ENCODE measurements at regions not wholly inside any gene's neighbourhood (a gene's known extent, or its start where the extent isn't known, plus 50 kb on each side); places are given as distances from the start of the nearest gene placed in this dataset.
"Not testable (repeated sequence)": the region's sequence is repeated elsewhere in the genome, so short reads cannot be mapped to it uniquely, and the experiment has no call there.

- DNase-seq, result no peak
- in situ Hi-C loops (cut with MboI; ENCODE audit: low pct_unique_long_range_greater_than_20kb, low sequenced_read_pairs), result no loop called here
Measured at GRCh38 chr7:124202546-124202945, 169.7 kb upstream of the TMEM229A start.

DNA sequence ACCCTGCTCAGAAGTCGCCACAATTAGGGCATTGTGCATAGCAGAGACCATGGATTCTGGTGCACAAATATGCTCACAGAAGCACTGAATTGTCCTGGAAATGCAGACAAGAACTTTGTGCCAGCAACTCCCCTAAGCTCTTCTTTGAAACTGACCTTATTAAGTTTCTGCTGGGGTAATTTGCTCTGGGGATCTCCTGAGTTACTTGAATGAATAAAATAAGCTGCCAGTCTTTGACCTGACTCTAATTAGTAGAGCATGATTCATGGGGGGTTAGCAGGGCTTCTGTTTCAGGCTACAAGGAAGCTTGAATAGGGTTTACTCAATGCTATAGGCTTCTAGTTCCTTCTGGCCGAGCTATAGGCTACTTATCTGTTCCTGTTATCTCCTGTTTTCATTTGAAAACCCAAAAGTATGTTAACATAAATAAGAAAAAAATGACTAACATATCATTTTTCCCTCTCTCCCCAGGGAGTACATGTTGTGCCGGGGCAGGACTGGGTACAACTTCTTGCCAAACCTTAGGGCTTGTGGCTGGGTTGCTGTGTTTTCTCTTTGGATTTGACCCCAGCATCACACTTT is 169.0 kb upstream of the TMEM229A start:
- in situ Hi-C loops (cut with MboI; ENCODE audit: low pct_unique_long_range_greater_than_20kb, low sequenced_read_pairs), result no loop called here
- DNase-seq, result no peak

- no peak for DNase-seq
- in situ Hi-C loops (cut with MboI; ENCODE audit: low pct_unique_long_range_greater_than_20kb, low sequenced_read_pairs), result no loop called here
Measured at GRCh38 chr7:124196519-124196918, 163.7 kb upstream of the TMEM229A start.

DNA sequence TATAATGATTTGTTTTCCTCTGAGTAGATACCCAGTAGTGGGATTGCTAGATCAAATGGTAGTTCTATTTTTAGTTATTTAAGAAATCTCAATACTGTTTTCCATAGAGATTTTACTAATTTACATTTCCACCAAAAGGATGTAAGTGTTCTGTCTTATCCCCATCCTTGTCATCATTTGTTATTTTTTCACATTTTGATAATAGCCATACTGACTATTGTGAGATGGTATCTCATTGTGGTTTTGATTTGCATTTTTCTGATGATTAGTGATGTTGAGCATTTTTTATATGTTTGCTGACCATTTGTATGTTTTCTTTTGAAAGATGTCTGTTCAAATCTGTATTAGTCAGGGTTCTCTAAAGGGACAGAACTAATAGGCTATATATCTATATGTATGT is 160.0 kb upstream of the TMEM229A start:
- in situ Hi-C loops (cut with MboI; ENCODE audit: low pct_unique_long_range_greater_than_20kb, low sequenced_read_pairs), result no loop called here
- DNase-seq, result no peak

DNA sequence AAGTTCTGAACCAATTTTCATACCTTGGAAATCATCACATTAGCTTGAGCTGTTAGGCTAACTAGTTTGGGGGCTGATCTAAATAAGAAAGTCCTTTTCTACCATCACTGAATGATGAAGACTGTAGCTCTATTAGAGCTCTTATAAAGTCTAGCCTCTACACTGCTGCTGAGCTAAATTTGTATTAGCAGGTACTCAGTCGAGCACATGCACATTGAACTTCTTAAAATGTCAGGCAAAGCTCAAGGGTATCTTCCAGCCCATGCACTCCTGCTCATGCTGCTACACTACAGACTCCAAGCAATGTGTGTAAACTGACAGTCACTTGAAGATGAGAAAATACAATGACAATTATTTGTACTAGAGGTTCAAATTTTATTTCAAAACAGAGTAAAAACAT is 158.8 kb upstream of the TMEM229A start:
- DNase-seq, result no peak
- in situ Hi-C loops (cut with MboI; ENCODE audit: low pct_unique_long_range_greater_than_20kb, low sequenced_read_pairs), result no loop called here

GRCh38 chr7:124191030-124191429 is 158.2 kb upstream of the TMEM229A start:
- in situ Hi-C loops (cut with MboI; ENCODE audit: low pct_unique_long_range_greater_than_20kb, low sequenced_read_pairs), result no loop called here
- DNase-seq, result no peak

DNA sequence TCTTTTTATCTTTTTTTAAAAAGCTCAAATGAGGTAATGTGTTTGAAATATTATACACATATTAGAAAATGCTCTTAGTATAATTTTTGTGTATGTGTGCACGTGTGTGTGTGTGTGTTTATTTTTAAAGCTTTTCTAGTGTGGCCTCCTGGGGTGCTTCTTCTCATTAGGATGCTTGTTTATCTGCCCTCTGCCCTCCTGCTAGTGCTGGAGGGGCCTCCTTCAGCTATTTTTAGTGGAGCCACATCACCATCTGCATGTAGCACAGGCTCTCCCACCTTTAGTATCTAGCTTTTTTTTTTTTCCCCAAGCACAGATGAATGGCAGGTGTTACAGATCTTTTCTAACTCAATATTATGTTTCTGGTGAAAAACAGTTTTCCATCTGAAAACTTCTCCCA is 155.7 kb upstream of the TMEM229A start:
- in situ Hi-C loops (cut with MboI; ENCODE audit: low pct_unique_long_range_greater_than_20kb, low sequenced_read_pairs), result no loop called here
- DNase-seq, result no peak

DNA sequence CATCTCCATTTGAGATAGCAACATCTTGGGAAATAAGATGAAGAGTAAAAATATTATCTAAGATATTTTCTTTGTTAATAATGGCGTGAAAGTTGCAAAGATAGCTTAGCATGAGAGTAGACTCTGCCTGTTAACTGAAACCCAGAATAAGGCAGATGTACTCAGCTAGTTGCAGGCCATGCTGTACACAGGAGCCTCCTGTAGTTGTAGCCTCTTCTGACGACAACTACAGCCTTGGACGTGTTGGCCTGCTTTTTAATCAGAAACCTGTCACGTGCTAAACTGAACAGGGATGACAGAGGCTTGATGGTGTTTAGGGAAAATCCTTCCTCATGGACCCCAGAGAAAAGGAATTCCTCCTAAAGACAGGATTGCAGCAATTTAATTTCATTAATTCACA is 155.1 kb upstream of the TMEM229A start:
- no peak for DNase-seq
- in situ Hi-C loops (cut with MboI; ENCODE audit: low pct_unique_long_range_greater_than_20kb, low sequenced_read_pairs), result no loop called here

DNA sequence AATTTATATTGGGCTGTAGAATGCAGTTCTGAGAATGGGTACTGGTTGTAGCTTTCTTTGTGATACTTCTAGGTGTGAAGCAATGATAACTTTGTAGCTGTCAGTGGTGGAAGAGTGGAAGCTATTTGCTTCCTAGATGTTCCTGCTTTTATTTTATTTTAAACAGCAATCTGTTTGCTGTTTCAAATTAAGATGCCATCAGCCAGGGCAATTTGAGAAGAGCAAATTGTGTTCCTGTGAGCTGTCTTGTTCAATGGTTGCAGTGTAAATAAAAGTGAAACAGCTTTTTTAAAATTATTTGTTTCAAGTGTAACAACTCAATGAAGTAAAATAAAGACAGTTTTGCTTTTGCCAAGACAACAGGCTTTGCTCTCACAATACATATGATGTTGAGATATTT is 150.8 kb upstream of the TMEM229A start:
- DNase-seq, result no peak
- in situ Hi-C loops (cut with MboI; ENCODE audit: low pct_unique_long_range_greater_than_20kb, low sequenced_read_pairs), result no loop called here

GRCh38 chr7:124179641-124180040 is 146.8 kb upstream of the TMEM229A start:
- no peak for DNase-seq
- in situ Hi-C loops (cut with MboI; ENCODE audit: low pct_unique_long_range_greater_than_20kb, low sequenced_read_pairs), result no loop called here

- in situ Hi-C loops (cut with MboI; ENCODE audit: low pct_unique_long_range_greater_than_20kb, low sequenced_read_pairs), result no loop called here
Measured at GRCh38 chr7:124177891-124178290, 145.0 kb upstream of the TMEM229A start.

DNA sequence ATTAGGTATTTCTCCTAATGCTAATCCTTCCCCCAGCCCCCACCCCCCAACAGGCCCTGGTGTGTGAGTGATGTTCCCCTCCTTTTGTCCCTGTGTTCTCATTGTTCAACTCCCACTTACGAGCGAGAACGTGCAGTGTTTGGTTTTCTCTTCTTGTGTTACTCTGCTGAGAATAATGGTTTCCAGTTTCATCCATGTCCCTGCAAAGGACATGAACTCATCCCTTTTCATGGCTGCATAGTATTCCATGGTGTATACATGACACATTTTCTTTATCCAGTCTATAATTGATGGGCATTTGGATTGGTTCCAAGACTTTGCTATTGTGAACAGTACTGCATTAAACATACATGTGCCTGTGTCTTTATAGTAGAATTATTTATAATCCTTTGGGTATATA is 138.9 kb upstream of the TMEM229A start:
- DNase-seq, result not testable (repeated sequence)
- in situ Hi-C loops (cut with MboI; ENCODE audit: low pct_unique_long_range_greater_than_20kb, low sequenced_read_pairs), result loop anchor here (25.0 kb wide), 1 partner anchor 615 kb away; no protein-coding TSS in a partner anchor

More at GRCh38 chr7:124177891-124178290, 145.0 kb upstream of the TMEM229A start:
- no peak for DNase-seq

DNA sequence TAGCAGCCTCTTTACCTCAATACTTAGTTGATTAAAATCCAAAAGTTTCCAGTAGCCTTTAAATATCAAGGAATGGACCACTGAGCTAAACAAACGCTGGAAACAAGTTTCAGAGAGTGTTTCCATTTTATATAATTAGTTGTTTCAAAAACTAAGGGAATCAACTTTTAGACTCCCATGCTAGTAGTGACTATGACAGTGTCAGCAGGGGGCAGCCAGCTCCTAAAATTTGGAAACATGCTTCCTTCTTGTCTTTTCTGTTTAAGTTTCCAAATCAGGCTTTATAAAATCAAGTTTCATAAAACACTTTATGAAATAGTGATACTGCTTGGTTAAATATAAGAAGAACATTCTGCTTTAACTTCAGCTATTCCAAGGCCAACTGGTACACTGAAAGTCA is 138.2 kb upstream of the TMEM229A start:
- no peak for DNase-seq
- in situ Hi-C loops (cut with MboI; ENCODE audit: low pct_unique_long_range_greater_than_20kb, low sequenced_read_pairs), result loop anchor here (25.0 kb wide), 1 partner anchor 616 kb away; no protein-coding TSS in a partner anchor

DNA sequence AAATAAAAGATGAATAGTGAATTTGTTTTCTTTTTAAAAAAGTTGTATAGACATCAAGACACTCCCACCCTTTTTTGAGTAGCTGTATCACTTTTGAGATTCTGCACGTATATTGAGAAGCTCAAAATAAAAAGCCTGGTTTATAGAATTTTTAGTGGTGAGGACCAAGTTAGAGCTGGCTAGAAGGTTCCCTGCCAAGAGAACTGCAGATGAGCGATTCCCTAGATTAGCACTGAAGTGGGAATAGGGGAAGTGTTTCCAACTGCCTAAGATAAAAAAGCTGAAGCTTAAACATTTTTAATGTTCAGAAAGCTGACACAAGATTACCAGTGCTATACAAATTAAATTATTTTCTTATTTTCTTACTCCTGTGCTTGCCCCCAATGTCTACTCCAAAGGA is 135.7 kb upstream of the TMEM229A start:
- DNase-seq, result no peak
- in situ Hi-C loops (cut with MboI; ENCODE audit: low pct_unique_long_range_greater_than_20kb, low sequenced_read_pairs), result loop anchor here (25.0 kb wide), 1 partner anchor 619 kb away; no protein-coding TSS in a partner anchor

- no peak for DNase-seq
- in situ Hi-C loops (cut with MboI; ENCODE audit: low pct_unique_long_range_greater_than_20kb, low sequenced_read_pairs), result loop anchor here (25.0 kb wide), 1 partner anchor 625 kb away; no protein-coding TSS in a partner anchor
Measured at GRCh38 chr7:124162667-124163066, 129.8 kb upstream of the TMEM229A start.

DNA sequence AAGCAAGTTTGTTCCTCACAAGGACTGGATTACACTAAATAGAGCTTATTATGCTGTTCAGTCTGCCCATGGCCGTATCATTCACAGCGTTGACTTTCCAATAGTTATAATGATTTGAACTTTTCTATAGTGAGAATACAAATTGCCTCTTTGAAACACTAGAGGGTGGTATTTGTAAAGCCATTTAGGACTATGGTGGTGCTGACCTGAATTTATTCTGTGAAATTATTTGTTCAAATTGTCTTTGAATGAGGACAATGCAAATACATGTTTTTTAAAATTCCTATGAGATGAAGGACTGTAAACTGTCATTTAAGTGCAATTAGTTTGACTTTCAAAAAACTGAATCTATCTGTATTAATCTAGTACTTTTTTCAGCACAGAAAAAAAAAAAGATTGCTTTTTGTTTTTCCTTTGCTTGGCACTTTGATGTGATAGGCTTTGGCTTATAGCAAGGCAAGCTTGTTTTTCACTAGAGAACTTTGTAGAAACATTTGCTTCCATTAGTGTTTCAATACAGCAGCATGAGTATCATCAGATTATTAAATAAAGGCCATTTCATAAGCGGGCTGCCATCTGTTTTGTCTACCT is 122.7 kb upstream of the TMEM229A start:
- in situ Hi-C loops (cut with MboI; ENCODE audit: low pct_unique_long_range_greater_than_20kb, low sequenced_read_pairs), result loop anchor here (25.0 kb wide), 1 partner anchor 632 kb away; no protein-coding TSS in a partner anchor
- DNase-seq, result peak; percentile 27

- DNase-seq, result peak; percentile 32
- in situ Hi-C loops (cut with MboI; ENCODE audit: low pct_unique_long_range_greater_than_20kb, low sequenced_read_pairs), result loop anchor here (25.0 kb wide), 1 partner anchor 634 kb away; no protein-coding TSS in a partner anchor
Measured at GRCh38 chr7:124152859-124153692, 120.2 kb upstream of the TMEM229A start.

DNA sequence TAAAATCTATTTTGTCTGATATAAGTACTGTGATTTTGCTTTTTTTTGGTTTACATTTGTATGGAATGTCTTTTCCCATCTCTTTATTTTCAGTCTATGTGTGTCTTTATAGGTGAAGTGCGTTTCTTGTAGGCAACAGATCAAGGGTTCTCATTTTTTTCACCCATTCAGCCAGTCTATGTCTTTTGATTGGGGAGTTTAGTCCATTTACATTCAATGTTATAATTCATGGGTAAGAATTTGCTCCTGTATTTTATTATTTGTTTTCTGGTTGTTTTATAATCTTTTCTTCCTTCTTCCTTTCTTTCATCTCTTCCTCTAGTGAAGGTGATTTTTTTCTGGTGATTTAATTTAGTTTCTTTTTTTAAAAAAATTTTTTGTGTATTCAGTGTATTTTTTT is 104.8 kb upstream of the TMEM229A start:
- DNase-seq, result no peak
- in situ Hi-C loops (cut with MboI; ENCODE audit: low pct_unique_long_range_greater_than_20kb, low sequenced_read_pairs), result no loop called here

GRCh38 chr7:124124201-124124600 is 91.3 kb upstream of the TMEM229A start:
- in situ Hi-C loops (cut with MboI; ENCODE audit: low pct_unique_long_range_greater_than_20kb, low sequenced_read_pairs), result no loop called here
- DNase-seq, result no peak

DNA sequence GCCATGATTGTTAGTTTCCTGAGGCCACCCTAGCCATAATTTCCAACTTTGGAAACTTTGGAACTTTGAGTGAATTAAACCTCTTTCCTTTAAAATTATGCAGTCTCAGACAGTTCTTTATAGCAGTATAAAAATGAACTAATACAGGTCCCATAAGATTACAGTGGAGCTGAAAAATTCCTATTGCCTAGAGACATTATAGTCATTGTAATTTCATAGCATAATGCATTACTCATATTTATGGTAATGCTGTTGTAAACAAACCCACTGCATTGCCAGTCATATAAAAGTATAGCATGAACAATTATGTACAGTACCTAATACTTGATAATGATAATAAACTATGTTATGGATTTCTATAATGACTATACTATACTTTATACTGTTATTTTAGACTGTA is 88.0 kb upstream of the TMEM229A start:
- no peak for DNase-seq
- in situ Hi-C loops (cut with MboI; ENCODE audit: low pct_unique_long_range_greater_than_20kb, low sequenced_read_pairs), result no loop called here
